Neural progenitor cell (in vitro differentiated cells): ENCODE measurements at regions not wholly inside any gene's neighbourhood (a gene's known extent, or its start where the extent isn't known, plus 50 kb on each side); places are given as distances from the start of the nearest gene placed in this dataset.

Experiments
- DNase-seq: peaks from one replicate; pipeline ENCODE4 v3.0.0-alpha.2; 2016; ENCODE audit warnings: low spot score
- H2AFZ ChIP-seq: fragments of 200-600 bp; sonication (generic); replicated peaks from 2 replicates; pipeline ENCODE4 v1.6.1; 2016; ENCODE audit warnings: antibody characterized with exemption
- H3F3A ChIP-seq: fragments of 200-600 bp; sonication (generic); 2 replicates; pipeline ENCODE4 v1.6.1; 2016; ENCODE audit warnings: antibody characterized with exemption, low read depth
- H3K27ac ChIP-seq: fragments of 200-600 bp; sonication (generic); 2 replicates; pipeline ENCODE4 v1.5.1; 2016; ENCODE audit warnings: mild to moderate bottlenecking
- H3K27me3 ChIP-seq: fragments of 200-600 bp; sonication (generic); 2 replicates; pipeline ENCODE4 v1.6.1; 2016; ENCODE audit warnings: mild to moderate bottlenecking, moderate library complexity
- H3K36me3 ChIP-seq: fragments of 200-600 bp; sonication (generic); 2 replicates; pipeline ENCODE4 v1.5.1; 2016
- H3K4me1 ChIP-seq: fragments of 200-600 bp; sonication (generic); 2 replicates; pipeline ENCODE4 v1.6.1; 2016; ENCODE audit warnings: mixed run types
- H3K4me2 ChIP-seq: fragments of 200-600 bp; sonication (generic); 2 replicates; pipeline ENCODE4 v1.6.1; 2016
- H3K4me3 ChIP-seq: fragments of 200-600 bp; sonication (generic); 2 replicates; pipeline ENCODE4 v1.5.1; 2016
- H3K79me2 ChIP-seq: fragments of 200-600 bp; sonication (generic); 2 replicates; pipeline ENCODE4 v1.6.1; 2016; ENCODE audit warnings: low read depth
- H3K9ac ChIP-seq: fragments of 200-600 bp; sonication (generic); 2 replicates; pipeline ENCODE4 v1.6.1; 2016
- H3K9me3 ChIP-seq: fragments of 200-600 bp; sonication (generic); 2 replicates; pipeline ENCODE4 v1.5.1; 2016; ENCODE audit warnings: low read depth
- H4K20me1 ChIP-seq: fragments of 200-600 bp; sonication (generic); 2 replicates; pipeline ENCODE4 v1.6.1; 2016; ENCODE audit warnings: low read depth
- H3K27ac Mint-ChIP-seq: 3 replicates; pipeline ENCODE4 v1.8.0; 2021; ENCODE audit warnings: mixed read lengths
- H3K27me3 Mint-ChIP-seq: 2 replicates; pipeline ENCODE4 v1.8.0; 2022; ENCODE audit warnings: low read depth, mild to moderate bottlenecking, inconsistent platforms, moderate library complexity, mixed read lengths; ENCODE audit not compliant: insufficient read depth
- H3K36me3 Mint-ChIP-seq: 3 replicates; pipeline ENCODE4 v1.8.0; 2021; ENCODE audit warnings: mixed read lengths
- H3K4me1 Mint-ChIP-seq: 3 replicates; pipeline ENCODE4 v1.8.0; 2021; ENCODE audit warnings: mixed read lengths
- H3K4me3 Mint-ChIP-seq: 3 replicates; pipeline ENCODE4 v1.8.0; 2021; ENCODE audit warnings: mild to moderate bottlenecking, moderate library complexity, mixed read lengths
- H3K9me3 Mint-ChIP-seq: 3 replicates; pipeline ENCODE4 v1.8.0; 2020; ENCODE audit warnings: mixed read lengths
- EZH2 ChIP-seq: fragments of 200-600 bp; sonication (generic); IDR thresholded peaks from 2 replicates; pipeline ENCODE4 v1.6.1; 2017; ENCODE audit warnings: antibody characterized with exemption, mild to moderate bottlenecking, moderate library complexity
- EZH2phosphoT487 ChIP-seq: fragments of 200-600 bp; sonication (generic); IDR thresholded peaks from 2 replicates; pipeline ENCODE4 v1.6.1; 2017; ENCODE audit warnings: antibody characterized with exemption
- TF ChIP-seq, protein P1 (sequence below): fragments of 200-600 bp; sonication (generic); IDR thresholded peaks from 2 replicates; pipeline ENCODE4 v1.5.1; 2017; ENCODE audit warnings: antibody characterized with exemption, mild to moderate bottlenecking

- Histone ChIP-seq H3K9ac (no peak overlapping the region), H3F3A (no peaks in the 10 kb centered on the region), H3K27ac (no peak overlapping the region), H3K79me2 (no peaks in the 10 kb centered on the region), H3K36me3 (no peaks in the 10 kb centered on the region), H3K4me1 (no peaks in the 10 kb centered on the region), H3K4me2 (no peak overlapping the region), H3K9me3 (no peaks in the 10 kb centered on the region), H3K4me3 (no peak overlapping the region), H4K20me1 (no peaks in the 10 kb centered on the region), H3K27me3 (no peaks in the 10 kb centered on the region), H2AFZ (peak overlapping the region; percentile 40)
- no peak for DNase-seq
- H3K9me3 Mint-ChIP-seq = no peaks in the 10 kb centered on the region
- H3K27me3 Mint-ChIP-seq = no peaks in the 10 kb centered on the region
- H3K4me3 Mint-ChIP-seq = no peak overlapping the region
- no peaks in the 10 kb centered on the region for H3K36me3 Mint-ChIP-seq
- no peak overlapping the region for H3K27ac Mint-ChIP-seq
- TF ChIP-seq EZH2 (no peak), EZH2phosphoT487 (no peak)
- TF ChIP-seq, protein P1, sequence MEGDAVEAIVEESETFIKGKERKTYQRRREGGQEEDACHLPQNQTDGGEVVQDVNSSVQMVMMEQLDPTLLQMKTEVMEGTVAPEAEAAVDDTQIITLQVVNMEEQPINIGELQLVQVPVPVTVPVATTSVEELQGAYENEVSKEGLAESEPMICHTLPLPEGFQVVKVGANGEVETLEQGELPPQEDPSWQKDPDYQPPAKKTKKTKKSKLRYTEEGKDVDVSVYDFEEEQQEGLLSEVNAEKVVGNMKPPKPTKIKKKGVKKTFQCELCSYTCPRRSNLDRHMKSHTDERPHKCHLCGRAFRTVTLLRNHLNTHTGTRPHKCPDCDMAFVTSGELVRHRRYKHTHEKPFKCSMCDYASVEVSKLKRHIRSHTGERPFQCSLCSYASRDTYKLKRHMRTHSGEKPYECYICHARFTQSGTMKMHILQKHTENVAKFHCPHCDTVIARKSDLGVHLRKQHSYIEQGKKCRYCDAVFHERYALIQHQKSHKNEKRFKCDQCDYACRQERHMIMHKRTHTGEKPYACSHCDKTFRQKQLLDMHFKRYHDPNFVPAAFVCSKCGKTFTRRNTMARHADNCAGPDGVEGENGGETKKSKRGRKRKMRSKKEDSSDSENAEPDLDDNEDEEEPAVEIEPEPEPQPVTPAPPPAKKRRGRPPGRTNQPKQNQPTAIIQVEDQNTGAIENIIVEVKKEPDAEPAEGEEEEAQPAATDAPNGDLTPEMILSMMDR = no peak
- no peaks in the 10 kb centered on the region for H3K4me1 Mint-ChIP-seq
These were observed 316.2 kb upstream of the THRB start for GRCh38 chr3:24810881-24811280.

- Histone ChIP-seq H3K27me3 (no peaks in the 10 kb centered on the region), H3K4me3 (no peak overlapping the region), H3K79me2 (no peaks in the 10 kb centered on the region), H3K36me3 (no peaks in the 10 kb centered on the region), H3K4me1 (no peaks in the 10 kb centered on the region), H3K4me2 (no peak overlapping the region), H2AFZ (no peak overlapping the region), H4K20me1 (no peaks in the 10 kb centered on the region), H3K9ac (no peak overlapping the region), H3K27ac (no peak overlapping the region), H3K9me3 (no peaks in the 10 kb centered on the region), H3F3A (no peaks in the 10 kb centered on the region)
- H3K4me3 Mint-ChIP-seq = no peak overlapping the region
- no peaks in the 10 kb centered on the region for H3K9me3 Mint-ChIP-seq
- DNase-seq = no peak
- TF ChIP-seq, protein P1 = no peak
- no peak overlapping the region for H3K27ac Mint-ChIP-seq
- H3K27me3 Mint-ChIP-seq = no peaks in the 10 kb centered on the region
- no peaks in the 10 kb centered on the region for H3K4me1 Mint-ChIP-seq
- no peaks in the 10 kb centered on the region for H3K36me3 Mint-ChIP-seq
These were observed 317.5 kb upstream of the THRB start for GRCh38 chr3:24812116-24812515.

GRCh38 chr3:24818055-24818454, 323.4 kb upstream of the THRB start:
- H3K79me2 ChIP-seq = no peaks in the 10 kb centered on the region
- H3K36me3 Mint-ChIP-seq = no peaks in the 10 kb centered on the region
- no peak for TF ChIP-seq EZH2
- no peaks in the 10 kb centered on the region for H3K9me3 ChIP-seq
- no peaks in the 10 kb centered on the region for H3F3A ChIP-seq
- no peaks in the 10 kb centered on the region for H3K9me3 Mint-ChIP-seq
- no peak overlapping the region for H3K4me3 Mint-ChIP-seq
- H3K4me1 ChIP-seq = no peaks in the 10 kb centered on the region
- H2AFZ ChIP-seq = no peak overlapping the region
- no peak overlapping the region for H3K9ac ChIP-seq
- H3K4me3 ChIP-seq = no peak overlapping the region
- no peaks in the 10 kb centered on the region for H3K27me3 ChIP-seq
- DNase-seq = no peak
- no peaks in the 10 kb centered on the region for H3K4me1 Mint-ChIP-seq
- H4K20me1 ChIP-seq = no peaks in the 10 kb centered on the region
- H3K27ac ChIP-seq = no peak overlapping the region
- H3K4me2 ChIP-seq = no peak overlapping the region
- no peaks in the 10 kb centered on the region for H3K27me3 Mint-ChIP-seq
- H3K36me3 ChIP-seq = no peaks in the 10 kb centered on the region
- no peak overlapping the region for H3K27ac Mint-ChIP-seq

DNA sequence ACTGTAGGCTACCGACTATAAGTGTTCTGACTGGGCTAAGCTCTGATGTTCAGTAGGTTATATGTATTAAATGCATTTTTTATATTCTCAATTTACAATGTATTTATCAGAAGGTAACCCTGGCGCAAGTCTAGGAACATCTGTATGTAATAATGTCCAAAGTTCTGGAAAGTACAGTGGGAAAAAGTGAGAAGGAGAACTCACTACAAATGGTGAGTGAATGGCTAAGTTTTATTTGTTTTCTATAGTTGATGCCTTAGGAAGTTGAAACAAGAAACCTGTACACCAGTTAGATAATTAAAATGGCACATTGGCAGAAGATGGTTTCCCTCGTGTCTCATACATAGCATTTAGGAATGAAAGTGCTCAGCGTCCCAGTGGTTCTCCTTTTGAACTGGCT, 333.4 kb upstream of the THRB start:
- Histone ChIP-seq H2AFZ (no peak overlapping the region), H3F3A (peaks cover 4% of the 10 kb centered on the region), H3K79me2 (no peaks in the 10 kb centered on the region), H3K27ac (no peak overlapping the region), H3K4me1 (no peaks in the 10 kb centered on the region), H3K36me3 (no peaks in the 10 kb centered on the region), H3K9me3 (no peaks in the 10 kb centered on the region), H3K27me3 (peaks cover 71% of the 10 kb centered on the region), H3K9ac (no peak overlapping the region), H3K4me3 (no peak overlapping the region), H3K4me2 (no peak overlapping the region), H4K20me1 (no peaks in the 10 kb centered on the region)
- no peaks in the 10 kb centered on the region for H3K36me3 Mint-ChIP-seq
- no peaks in the 10 kb centered on the region for H3K9me3 Mint-ChIP-seq
- peak overlapping the region; percentile 84 for H3K4me3 Mint-ChIP-seq
- TF ChIP-seq EZH2 (no peak), EZH2phosphoT487 (no peak)
- TF ChIP-seq, protein P1 = no peak
- H3K27ac Mint-ChIP-seq = no peak overlapping the region
- H3K4me1 Mint-ChIP-seq = peaks cover 9% of the 10 kb centered on the region
- H3K27me3 Mint-ChIP-seq = peaks cover 17% of the 10 kb centered on the region
- no peak for DNase-seq
